ENCODE measurements at regions not wholly inside any gene's neighbourhood (a gene's known extent, or its start where the extent isn't known, plus 50 kb on each side); places are given as distances from the start of the nearest gene placed in this dataset.

DNA sequence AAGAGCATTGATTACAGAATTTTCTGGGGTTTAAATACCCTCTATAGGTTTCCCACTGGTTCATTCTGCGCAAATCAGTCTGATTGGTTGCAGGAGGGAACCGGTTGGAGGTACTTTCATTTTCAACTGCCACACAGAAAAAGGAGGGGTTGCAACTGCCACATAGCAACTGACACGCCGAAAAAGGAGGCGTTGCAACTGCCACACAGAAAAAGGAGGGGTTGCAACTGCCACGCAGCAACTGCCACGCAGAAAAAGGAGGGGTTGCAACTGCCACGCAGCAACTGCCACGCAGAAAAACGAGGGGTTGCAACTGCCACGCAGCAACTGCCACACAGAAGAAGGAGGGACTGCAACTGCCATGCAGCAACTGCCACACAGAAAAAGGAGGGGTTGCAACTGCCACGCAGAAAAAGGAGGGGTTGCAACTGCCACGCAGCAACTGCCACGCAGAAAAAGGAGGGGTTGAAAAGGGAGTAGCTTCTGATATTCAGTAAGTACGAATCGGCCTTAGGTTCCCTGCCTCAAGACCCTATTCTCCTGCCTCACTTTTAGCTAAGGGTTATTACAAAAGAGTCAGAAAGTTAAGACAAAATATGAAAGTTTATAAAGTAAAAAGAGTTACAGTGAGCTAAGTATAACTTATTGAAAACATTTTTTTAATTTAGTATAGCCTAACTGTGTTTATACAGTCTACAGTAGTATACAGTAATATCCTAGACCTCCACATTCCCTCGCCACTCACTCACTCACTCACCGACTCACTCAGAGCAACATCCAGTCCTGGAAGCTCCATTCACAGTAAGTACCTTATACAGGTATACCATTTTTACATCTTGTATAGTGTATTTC lies 431.8 kb downstream of the KCTD8 start:
- Mint-ChIP-seq H3K9me3 (peaks cover 3% of the 10 kb centered on the region), H3K27ac (no peak overlapping the region), H3K36me3 (no peaks in the 10 kb centered on the region), H3K4me1 (ENCODE audit: low read depth in 2 of 2) (no peaks in the 10 kb centered on the region), H3K4me3 (no peak overlapping the region), H3K27me3 (no peaks in the 10 kb centered on the region)
- DNase-seq (ENCODE audit: low spot score) (no peak), ATAC-seq (no peak)

GRCh38 chr4:44017422-44017739 lies 431.2 kb downstream of the KCTD8 start:
- DNase-seq (ENCODE audit: low spot score) (no peak), ATAC-seq (no peak)
- Mint-ChIP-seq H3K27me3 (no peaks in the 10 kb centered on the region), H3K4me3 (no peak overlapping the region), H3K27ac (no peak overlapping the region), H3K36me3 (no peaks in the 10 kb centered on the region), H3K9me3 (peaks cover 3% of the 10 kb centered on the region), H3K4me1 (ENCODE audit: low read depth in 2 of 2) (no peaks in the 10 kb centered on the region)

- no peak overlapping the region for H3K27ac Mint-ChIP-seq
- no peak overlapping the region for H3K4me3 Mint-ChIP-seq
- no peaks in the 10 kb centered on the region for H3K4me1 Mint-ChIP-seq (ENCODE audit: low read depth in 2 of 2)
- no peaks in the 10 kb centered on the region for H3K27me3 Mint-ChIP-seq
- ATAC-seq, result no peak
- no peak for DNase-seq (ENCODE audit: low spot score)
- no peaks in the 10 kb centered on the region for H3K36me3 Mint-ChIP-seq
- peaks cover 11% of the 10 kb centered on the region for H3K9me3 Mint-ChIP-seq
Observed at GRCh38 chr4:44019721-44020120, 428.9 kb downstream of the KCTD8 start.

GRCh38 chr4:44025376-44026020 lies 423.1 kb downstream of the KCTD8 start:
- H3K27me3 Mint-ChIP-seq, result no peaks in the 10 kb centered on the region
- no peaks in the 10 kb centered on the region for H3K4me1 Mint-ChIP-seq (ENCODE audit: low read depth in 2 of 2)
- H3K4me3 Mint-ChIP-seq, result no peak overlapping the region
- no peak for ATAC-seq
- H3K9me3 Mint-ChIP-seq, result peaks cover 26% of the 10 kb centered on the region
- H3K27ac Mint-ChIP-seq, result no peak overlapping the region
- no peak for DNase-seq (ENCODE audit: low spot score)
- no peaks in the 10 kb centered on the region for H3K36me3 Mint-ChIP-seq

- DNase-seq (ENCODE audit: low spot score), result no peak
- ATAC-seq, result no peak
- no peak overlapping the region for H3K27ac Mint-ChIP-seq
- no peak overlapping the region for H3K4me3 Mint-ChIP-seq
- H3K27me3 Mint-ChIP-seq, result no peaks in the 10 kb centered on the region
- H3K36me3 Mint-ChIP-seq, result peaks cover 7% of the 10 kb centered on the region
- H3K4me1 Mint-ChIP-seq (ENCODE audit: low read depth in 2 of 2), result no peaks in the 10 kb centered on the region
- peaks cover 13% of the 10 kb centered on the region for H3K9me3 Mint-ChIP-seq
Observed at GRCh38 chr4:44038811-44039210, 409.8 kb downstream of the KCTD8 start.

DNA sequence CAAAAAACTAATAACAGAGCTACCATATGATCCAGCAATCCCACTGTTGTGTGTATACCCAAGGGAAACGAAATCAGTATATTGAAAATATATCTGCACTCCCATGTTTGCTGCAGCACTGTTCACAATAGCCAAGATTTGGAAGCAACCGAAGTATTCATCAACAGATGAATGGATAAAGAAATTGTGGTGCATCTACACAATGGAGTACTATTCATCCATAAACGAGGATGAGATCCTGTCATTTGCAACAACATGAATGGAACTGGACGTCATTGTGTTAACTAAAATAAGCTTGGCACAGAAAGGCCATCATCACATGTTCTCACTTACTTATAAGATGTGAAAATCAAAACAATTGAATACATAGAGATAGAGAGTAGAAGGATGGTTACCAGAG lies 402.1 kb downstream of the KCTD8 start:
- Mint-ChIP-seq H3K4me1 (ENCODE audit: low read depth in 2 of 2) (no peaks in the 10 kb centered on the region), H3K9me3 (peaks cover 21% of the 10 kb centered on the region), H3K27ac (no peak overlapping the region), H3K27me3 (no peaks in the 10 kb centered on the region), H3K36me3 (peaks cover 7% of the 10 kb centered on the region), H3K4me3 (no peak overlapping the region)
- DNase-seq (ENCODE audit: low spot score) (no peak), ATAC-seq (no peak)

GRCh38 chr4:44056721-44057151 lies 391.9 kb downstream of the KCTD8 start:
- ATAC-seq, result no peak
- H3K27me3 Mint-ChIP-seq, result no peaks in the 10 kb centered on the region
- peaks cover 9% of the 10 kb centered on the region for H3K9me3 Mint-ChIP-seq
- DNase-seq (ENCODE audit: low spot score), result no peak
- H3K27ac Mint-ChIP-seq, result no peak overlapping the region
- H3K4me3 Mint-ChIP-seq, result no peak overlapping the region
- H3K36me3 Mint-ChIP-seq, result no peaks in the 10 kb centered on the region
- no peaks in the 10 kb centered on the region for H3K4me1 Mint-ChIP-seq (ENCODE audit: low read depth in 2 of 2)

- H3K27ac Mint-ChIP-seq, result no peak overlapping the region
- DNase-seq (ENCODE audit: low spot score) (no peak), ATAC-seq (no peak)
- H3K27me3 Mint-ChIP-seq, result no peaks in the 10 kb centered on the region
- H3K36me3 Mint-ChIP-seq, result no peaks in the 10 kb centered on the region
- no peak overlapping the region for H3K4me3 Mint-ChIP-seq
- H3K9me3 Mint-ChIP-seq, result peaks cover 6% of the 10 kb centered on the region
- no peaks in the 10 kb centered on the region for H3K4me1 Mint-ChIP-seq (ENCODE audit: low read depth in 2 of 2)
Observed at GRCh38 chr4:44070843-44071242, 377.8 kb downstream of the KCTD8 start.

DNA sequence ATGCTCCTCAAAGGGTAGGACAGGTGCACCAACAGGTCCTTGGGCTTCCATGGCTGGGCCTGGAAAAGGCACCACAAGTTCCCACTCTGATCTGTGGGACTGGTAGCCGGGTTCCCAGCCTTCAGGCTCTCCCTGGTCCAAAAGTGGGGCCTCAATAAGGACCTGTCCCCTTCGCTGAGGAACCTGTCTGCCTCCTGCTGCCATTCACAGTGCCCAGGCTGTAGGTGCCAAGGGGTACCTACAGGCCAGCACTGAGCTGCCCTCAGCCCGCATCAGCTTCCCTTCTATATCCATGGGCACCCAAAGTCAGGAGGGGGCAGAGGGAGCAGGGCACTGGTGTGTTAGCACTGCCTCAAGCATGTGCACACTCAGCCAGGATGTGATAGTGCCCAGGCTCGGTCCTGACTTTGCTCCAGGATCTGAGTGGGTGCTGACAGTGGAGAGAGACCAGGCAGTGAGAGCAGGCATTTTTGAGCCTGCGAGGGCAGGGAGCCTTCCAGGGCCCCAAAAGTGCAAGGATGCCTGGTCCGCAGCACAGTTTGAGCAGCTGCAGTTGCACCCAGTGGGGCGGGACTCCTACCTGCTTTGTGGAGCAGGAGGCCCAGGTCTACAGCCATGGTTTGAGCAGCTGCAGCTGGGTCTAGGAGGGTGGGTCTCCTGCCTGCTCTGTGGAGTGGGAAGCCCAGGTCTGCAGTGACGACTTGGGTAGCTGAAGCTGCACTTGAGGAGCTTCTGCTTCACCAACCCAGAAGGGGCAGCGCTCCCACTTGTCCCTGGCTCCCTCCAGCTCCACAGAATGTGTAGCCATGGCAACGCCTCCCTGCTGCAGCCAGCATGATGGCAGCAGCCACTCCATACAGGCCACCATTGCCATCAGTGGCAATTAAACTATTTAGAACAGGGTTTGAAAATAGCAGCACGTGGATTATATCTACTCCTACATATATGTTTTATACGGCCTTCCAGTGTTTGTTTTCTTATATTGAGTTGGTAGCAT lies 376.4 kb downstream of the KCTD8 start:
- DNase-seq (ENCODE audit: low spot score), result no peak
- Mint-ChIP-seq H3K36me3 (no peaks in the 10 kb centered on the region), H3K27ac (no peak overlapping the region), H3K4me1 (ENCODE audit: low read depth in 2 of 2) (no peaks in the 10 kb centered on the region), H3K27me3 (no peaks in the 10 kb centered on the region), H3K4me3 (no peak overlapping the region), H3K9me3 (peaks cover 6% of the 10 kb centered on the region)
- ATAC-seq, result no peak

DNA sequence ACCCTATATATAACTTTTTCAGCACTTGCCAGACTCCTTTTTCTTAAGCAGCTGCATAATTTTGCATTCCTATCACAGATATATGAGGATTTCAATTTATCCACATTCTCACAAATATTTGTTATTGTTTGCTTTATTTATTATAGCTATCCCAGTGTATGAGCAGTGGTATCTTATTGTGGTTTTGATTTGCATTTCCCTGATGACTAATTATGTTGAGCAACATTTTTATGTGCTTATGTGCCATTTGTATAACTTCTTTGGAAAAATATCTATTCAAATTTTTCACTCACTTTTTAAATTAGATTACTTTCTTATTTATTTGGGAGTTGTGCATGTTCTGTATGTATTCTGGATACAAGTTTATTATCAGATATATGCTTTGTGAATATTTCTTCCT lies 361.9 kb downstream of the KCTD8 start:
- no peak overlapping the region for H3K27ac Mint-ChIP-seq
- H3K4me3 Mint-ChIP-seq, result no peak overlapping the region

DNA sequence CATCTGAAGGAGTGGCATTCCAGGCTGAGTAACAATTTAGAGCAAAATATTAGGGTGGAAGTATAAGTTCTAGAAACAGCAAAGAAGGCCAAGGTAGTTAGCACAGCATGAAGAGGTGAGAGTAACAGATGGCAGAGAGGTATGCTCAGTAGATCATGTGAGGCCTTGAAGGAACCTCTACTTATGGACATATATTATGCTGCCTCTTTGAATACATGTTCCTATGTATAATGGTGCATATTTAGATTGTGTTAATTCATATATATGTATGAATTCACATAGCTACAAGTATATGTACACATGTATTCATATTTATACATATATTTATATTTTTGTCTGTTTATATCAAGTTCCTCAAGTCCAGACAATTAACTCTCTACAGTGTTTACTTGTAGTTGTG lies 355.2 kb downstream of the KCTD8 start:
- H3K4me1 Mint-ChIP-seq (ENCODE audit: low read depth in 2 of 2), result no peaks in the 10 kb centered on the region
- H3K9me3 Mint-ChIP-seq, result peaks cover 7% of the 10 kb centered on the region
- no peaks in the 10 kb centered on the region for H3K27me3 Mint-ChIP-seq
- no peak overlapping the region for H3K27ac Mint-ChIP-seq
- no peak for ATAC-seq
- H3K4me3 Mint-ChIP-seq, result no peak overlapping the region
- no peaks in the 10 kb centered on the region for H3K36me3 Mint-ChIP-seq
- DNase-seq (ENCODE audit: low spot score), result no peak

More for the DNA sequence above, 361.9 kb downstream of the KCTD8 start:
- ATAC-seq, result no peak
- DNase-seq (ENCODE audit: low spot score), result no peak
- Mint-ChIP-seq H3K4me1 (ENCODE audit: low read depth in 2 of 2) (no peaks in the 10 kb centered on the region), H3K27me3 (no peaks in the 10 kb centered on the region), H3K36me3 (no peaks in the 10 kb centered on the region), H3K9me3 (peaks cover 23% of the 10 kb centered on the region)

- H3K9me3 Mint-ChIP-seq, result peaks cover 25% of the 10 kb centered on the region
- no peak for DNase-seq (ENCODE audit: low spot score)
- ATAC-seq, result no peak
- no peak overlapping the region for H3K4me3 Mint-ChIP-seq
- H3K27me3 Mint-ChIP-seq, result no peaks in the 10 kb centered on the region
- no peaks in the 10 kb centered on the region for H3K4me1 Mint-ChIP-seq (ENCODE audit: low read depth in 2 of 2)
- no peak overlapping the region for H3K27ac Mint-ChIP-seq
- H3K36me3 Mint-ChIP-seq, result peaks cover 16% of the 10 kb centered on the region
Observed at GRCh38 chr4:44098973-44099372, 349.6 kb downstream of the KCTD8 start.

DNA sequence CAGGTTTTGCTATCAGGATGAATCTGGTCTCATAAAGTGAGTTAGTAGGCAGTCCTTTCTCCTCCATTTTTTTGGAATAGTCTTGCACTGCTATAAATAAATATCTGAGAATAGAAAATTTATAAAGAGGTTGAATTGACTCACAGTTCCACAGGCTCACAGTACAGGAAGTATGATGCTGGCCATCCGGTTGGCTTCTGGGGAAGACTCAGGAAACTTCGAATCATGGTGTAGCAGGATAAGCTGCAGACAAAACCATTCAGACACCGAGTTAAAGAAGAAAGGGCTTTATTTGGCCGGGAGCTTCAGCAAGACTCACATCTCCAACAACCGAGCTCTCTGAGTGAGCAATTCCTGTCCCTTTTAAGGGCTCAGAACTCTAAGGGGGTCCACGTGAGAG lies 348.2 kb downstream of the KCTD8 start:
- H3K27me3 Mint-ChIP-seq, result no peaks in the 10 kb centered on the region
- H3K4me1 Mint-ChIP-seq (ENCODE audit: low read depth in 2 of 2), result no peaks in the 10 kb centered on the region
- no peak overlapping the region for H3K4me3 Mint-ChIP-seq
- peaks cover 33% of the 10 kb centered on the region for H3K9me3 Mint-ChIP-seq
- no peak for ATAC-seq
- peaks cover 21% of the 10 kb centered on the region for H3K36me3 Mint-ChIP-seq
- no peak overlapping the region for H3K27ac Mint-ChIP-seq
- no peak for DNase-seq (ENCODE audit: low spot score)

Data from natural killer cell treated with Interleukin-12 subunit alpha and Interleukin-12 subunit beta and Interleukin-15 and Interleukin-18, amount 100 ng/mL, for 72 hours (primary cell).